Pulmonary artery endothelial cell (primary cell): ENCODE measurements at regions not wholly inside any gene's neighbourhood (a gene's known extent, or its start where the extent isn't known, plus 50 kb on each side); places are given as distances from the start of the nearest gene placed in this dataset.
A peak's percentile ranks its signal among the peaks of the same experiment; 100 is the strongest.
"Not testable (repeated sequence)": the region's sequence is repeated elsewhere in the genome, so short reads cannot be mapped to it uniquely, and the experiment has no call there.

Source experiments
- DNase-seq: peaks from one replicate; pipeline ENCODE4 v3.0.0-alpha.2; 2011; ENCODE audit warnings: low read depth, low spot score

DNA sequence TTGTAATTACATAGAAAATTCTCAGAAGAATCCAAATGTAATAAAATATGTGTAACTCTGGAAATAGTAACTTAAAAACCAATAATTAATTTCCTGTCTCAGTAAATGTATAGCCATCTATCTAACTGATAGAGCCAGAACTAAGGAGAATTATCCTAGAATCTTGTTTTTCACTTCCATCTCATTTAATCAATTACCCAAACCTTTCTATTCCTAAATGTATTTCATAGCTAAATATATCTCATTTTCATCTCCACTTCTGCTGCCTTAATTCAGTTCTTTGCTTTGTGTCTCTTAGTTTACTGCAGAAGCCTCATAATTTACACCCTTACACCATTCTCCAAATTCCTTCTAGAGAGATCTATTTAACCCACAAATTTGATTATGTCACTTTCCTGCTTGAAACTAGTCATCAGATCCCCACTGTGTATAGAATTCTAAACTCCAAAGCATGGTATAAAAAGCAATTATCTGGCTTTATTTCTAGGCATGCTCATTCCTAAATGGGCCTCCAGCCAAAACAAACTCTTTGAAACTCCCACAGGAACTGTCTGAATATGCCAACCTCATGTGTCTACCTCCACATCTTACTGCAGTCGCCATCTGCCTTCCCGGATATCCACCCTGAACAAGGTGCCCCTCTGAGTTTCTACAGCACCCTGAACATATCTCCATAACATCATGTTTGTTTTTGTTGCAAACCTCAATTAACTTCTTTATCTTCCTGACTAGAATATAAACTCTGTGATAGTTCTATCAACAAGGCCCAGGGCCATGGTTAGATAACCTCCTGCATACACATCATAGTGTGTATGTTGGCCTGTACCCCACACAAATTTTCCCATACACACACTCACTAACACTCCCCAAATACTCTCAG lies 70.5 kb upstream of the ADTRP start:
- peak; percentile 51 for DNase-seq

DNA sequence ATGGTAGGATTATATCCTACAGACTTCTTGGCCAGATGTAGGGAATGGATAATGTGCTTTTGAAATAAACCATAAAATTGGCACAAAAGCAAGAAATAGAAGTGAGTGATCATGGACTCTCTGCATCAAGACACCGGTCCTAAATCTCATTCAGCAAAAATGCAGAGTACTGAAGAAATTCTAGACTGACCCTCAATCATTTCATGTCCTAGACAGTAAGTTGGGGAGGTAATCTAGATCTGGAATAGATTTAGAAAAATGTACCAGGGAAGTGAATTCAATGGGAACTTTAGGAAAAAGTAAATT lies 69.7 kb upstream of the ADTRP start:
- no peak for DNase-seq

DNA sequence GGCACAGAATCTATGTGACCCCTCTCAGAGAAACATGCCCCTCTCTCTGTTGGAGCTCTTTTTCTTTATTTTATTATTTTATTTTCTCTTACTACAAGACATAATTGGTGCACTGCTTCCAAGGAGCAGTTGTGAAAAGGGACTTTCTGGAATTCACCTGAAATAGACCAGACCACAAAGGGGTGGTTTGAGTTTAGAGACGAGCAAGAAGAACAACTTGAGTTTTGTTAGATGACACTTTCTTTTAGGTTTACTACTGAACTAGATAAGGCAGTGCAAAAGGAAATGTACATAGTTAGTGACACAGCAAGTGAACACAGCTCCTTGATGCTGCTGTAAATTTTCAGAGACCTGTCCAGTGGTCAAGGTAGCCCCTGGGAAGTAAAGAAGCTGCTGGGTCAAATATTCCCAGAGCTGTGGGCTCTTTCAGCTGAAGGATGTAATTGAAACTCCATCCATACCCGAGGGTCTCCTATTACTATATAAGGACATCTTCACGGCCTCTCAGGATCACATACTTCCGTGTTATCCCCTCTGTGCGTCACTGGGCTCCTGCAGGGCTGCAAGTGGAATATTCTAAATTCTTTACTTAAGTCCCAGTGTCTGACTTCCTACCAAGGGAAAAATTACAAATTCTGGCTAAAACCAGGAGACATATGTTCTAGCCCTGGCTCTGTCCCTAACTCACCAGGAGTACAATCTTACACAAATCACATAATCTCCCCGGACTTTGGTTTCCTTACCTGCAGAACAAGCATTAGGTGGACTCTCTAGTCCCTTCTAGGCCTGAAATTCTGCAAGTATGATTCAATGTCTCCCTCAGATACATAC lies 69.1 kb upstream of the ADTRP start:
- no peak for DNase-seq

DNA sequence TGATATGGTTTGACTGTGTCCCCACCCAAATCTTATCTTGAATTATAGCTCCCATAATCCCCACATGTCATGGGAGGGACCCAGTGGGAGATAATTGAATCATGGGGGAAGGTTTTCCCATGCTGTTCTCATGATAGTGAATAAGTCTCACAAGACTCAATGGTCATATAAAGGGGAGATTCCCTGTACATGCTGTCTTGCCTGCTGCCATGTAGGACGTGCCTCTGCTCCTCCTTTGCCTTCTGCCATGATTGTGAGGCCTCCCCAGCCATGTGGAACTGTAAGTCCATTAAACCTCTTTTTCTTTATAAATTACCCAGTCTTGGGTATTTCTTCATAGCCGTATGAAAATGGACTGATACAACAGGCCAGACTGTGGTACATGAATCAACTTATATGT lies 68.5 kb upstream of the ADTRP start:
- DNase-seq = not testable (repeated sequence)

DNA sequence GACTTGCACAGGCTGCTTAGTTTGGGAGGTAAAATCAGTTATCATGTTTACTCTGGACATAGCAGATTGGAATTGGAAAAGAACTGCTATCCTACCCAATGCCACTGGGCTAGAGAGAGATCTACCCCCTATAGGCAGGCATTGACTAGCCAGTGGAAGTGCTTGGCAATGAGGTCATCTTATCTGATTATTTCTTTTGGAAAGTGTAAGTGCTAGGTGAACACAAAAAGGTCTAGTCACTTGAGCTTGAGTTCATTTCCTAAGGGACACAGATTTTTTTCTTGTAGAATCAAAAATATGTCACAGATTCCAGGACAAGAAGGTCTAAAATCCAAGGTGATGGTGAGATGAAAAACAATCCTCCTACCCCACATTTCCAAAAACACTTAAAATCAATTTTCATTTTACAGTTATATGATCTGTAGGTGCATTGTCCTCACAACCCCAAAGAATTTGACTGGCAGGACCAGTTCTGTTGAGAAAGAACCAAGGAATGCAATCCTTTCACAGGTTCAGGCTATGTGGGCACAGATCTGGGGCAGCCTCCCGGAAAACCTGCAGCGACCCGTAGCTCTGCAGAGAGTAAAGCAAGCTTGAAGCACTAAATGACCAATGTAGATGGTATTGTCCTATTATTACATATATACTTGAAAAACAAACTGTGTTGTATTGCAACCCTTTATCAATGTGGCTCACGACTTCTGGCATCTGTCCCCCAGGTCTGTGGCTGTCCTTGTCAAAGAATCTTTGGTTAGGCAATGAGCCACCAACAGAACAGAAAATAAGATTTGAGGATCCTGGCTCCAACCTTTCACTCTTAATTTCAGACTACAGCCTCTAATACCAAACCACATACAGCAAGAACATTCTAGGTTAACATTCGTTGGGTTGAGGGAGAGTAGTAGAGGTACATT lies 67.3 kb upstream of the ADTRP start:
- DNase-seq = no peak

DNA sequence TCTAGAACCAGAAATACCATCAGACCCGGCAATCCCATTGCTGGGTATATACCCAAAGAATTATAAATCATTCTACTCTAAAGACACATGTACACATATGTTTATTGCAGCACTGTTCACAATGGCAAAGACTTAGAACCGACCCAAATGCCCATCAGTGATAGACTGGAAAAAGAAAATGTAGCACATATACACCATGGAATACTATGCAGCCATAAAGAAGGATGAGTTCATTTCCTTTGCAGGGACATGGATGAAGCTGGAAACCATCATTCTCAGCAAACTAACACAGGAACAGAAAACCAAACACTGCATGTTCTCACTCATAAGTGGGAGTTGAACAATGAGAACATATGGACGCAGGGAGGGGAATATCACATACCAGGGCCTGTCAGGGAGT lies 64.2 kb upstream of the ADTRP start:
- not testable (repeated sequence) for DNase-seq

DNA sequence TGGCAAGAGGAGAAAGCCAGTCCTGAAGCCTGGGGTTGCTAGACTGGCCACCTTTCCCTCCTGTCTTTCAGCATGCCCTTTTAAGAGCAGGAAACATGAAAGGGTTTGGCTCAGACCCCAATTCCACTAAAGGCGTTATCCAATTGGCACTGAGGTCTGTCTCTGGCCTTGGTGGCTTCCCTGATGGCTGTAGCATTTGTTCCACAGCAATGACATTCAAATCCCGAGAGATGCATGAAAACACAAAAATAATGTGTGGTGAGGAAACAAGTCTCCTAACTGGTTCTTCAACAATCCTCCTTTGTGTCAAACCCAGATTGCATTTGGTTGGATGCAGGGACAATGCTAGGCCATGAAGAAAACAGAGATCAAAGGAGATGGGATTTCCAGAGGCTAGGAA lies 56.5 kb upstream of the ADTRP start:
- DNase-seq = no peak

DNA sequence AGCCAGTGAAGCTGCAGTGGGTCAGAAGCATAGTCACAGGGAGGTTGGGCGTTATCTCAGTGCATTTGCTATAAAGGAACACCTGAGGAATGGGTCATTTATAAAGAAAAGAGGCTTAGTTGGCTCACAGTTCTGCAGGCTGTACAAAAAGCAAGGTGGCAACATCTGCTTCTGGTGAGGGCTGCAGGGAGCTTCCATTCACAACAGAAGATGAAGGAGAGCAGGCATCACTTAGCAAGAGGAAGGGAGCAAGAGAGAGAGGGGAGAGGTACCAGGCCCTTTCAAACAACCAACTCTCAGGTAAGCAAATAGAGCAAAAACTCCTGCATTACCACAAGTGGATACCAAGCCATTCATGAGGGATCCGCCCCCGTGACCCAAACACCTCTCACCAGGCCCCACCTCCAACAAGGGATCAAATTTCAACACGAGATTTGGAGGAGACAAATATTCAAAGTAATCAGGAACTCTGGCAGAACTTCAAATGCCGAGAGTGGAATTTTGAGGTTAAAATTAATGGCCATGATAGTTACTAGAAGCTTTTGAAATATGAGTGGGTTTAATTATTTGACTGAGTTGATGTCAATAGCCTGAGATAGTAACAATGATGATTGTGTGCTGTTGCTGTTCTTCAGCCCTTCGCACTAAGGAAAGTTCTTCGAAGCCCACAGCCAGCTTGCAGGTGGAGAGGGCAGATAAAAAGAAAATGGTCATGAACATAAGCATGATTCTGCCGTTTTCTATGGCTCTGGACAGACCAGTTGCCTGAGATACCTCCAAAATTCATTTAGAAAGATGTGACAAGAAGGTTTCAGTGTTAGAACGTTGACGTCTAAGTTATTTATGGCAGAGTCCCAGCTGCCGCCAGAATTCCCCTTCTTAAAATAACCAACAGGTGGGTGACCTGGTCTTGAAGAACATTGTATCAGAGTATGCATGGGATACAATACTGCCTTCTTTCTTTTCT lies 55.3 kb upstream of the ADTRP start:
- DNase-seq = no peak

DNA sequence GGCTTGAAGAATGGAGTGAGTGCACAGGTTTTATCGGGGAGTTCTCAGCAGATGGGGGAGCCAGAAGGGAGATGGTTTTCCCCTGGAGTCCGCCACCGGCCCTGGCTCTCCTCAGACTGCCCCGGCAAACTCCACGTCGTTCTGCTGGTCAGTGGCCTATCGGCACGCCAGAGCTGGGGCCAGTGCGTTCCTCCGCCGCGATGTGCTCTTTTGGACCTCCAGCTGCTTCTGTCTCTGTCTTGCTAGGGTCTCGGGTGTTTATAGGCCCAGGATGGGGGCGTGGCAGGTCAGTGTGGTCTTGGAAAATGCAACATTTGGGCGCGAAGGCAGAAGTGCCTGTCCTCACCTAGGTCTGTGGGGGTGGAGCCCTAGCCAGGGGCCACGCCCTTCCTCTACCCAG lies 53.0 kb upstream of the ADTRP start:
- DNase-seq = no peak

DNA sequence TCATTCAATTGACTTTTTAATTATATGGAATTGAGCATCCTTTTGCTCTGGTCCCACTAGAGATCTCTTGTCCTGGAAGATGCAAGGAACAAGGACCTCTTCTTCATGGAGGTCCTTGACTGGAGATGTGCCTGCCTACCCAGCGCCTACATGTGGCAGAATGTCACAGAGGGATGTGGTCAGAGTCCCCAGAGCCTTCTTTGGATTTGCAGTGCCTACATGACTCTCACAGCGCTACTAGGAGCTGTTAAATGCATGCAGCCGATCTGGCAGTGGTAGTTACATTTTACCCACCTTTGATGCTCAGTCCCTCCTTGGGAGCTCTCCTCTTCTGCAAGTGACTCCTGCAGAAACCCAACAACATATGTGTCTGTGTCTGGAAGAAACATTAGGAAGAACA lies 51.9 kb upstream of the ADTRP start:
- DNase-seq = no peak

DNA sequence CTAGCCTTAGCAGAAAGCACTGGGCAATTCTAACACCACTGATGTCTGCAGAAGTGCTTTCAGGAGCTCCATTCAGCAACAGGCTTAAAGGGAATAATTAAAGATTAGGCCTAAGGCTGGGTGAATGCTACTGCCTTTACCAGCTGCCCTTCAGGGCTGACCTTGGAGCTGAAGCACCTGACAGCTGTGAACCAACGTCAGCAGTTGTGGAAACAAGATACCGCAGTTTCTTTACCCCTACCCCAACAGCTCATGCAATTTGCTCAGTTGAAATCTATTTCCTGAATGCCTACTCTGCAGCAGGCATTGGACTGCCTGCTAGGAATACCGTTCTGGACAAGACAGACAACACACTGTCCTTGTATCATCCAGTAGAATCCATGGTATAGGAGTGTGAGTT lies 51.5 kb upstream of the ADTRP start:
- no peak for DNase-seq

DNA sequence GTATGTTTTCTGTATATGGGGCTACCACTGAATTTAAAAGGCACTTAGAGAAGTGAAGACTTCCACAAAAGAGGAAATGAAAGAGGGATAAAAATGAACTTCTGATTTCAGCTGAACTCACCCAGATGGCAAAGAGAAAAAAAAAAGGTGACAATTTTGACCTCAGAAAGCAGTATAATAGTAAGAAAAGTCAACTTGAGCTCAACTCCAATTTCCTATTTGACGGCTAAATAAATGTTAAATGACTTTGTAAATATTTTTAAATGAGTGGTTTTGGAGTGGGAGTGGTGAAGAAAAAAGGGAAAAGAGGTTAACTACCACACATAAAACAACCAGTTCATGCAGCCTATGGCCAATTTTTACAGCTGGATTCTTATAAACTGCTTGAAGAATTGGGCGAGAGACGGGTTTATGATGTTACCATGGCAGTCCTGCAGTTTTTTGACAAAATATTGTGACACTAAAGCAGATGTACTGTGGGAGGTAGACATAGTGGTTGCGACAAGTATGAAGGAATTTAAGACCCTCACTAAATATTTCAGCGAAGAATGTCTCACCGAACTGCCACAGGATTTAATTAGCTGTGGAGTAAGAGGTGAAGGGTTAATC lies 49.8 kb upstream of the ADTRP start:
- DNase-seq = no peak
